GM19025 (cell line): ENCODE measurements at regions not wholly inside any gene's neighbourhood (a gene's known extent, or its start where the extent isn't known, plus 50 kb on each side); places are given as distances from the start of the nearest gene placed in this dataset.

ENCODE experiments used
- ATAC-seq: cut with Tn5 transposase; IDR thresholded peaks from one replicate; pipeline ENCODE4 v1.9.1; 2021; ENCODE audit warnings: mild to moderate bottlenecking, low read depth, moderate library complexity; ENCODE audit not compliant: unreplicated experiment

DNA sequence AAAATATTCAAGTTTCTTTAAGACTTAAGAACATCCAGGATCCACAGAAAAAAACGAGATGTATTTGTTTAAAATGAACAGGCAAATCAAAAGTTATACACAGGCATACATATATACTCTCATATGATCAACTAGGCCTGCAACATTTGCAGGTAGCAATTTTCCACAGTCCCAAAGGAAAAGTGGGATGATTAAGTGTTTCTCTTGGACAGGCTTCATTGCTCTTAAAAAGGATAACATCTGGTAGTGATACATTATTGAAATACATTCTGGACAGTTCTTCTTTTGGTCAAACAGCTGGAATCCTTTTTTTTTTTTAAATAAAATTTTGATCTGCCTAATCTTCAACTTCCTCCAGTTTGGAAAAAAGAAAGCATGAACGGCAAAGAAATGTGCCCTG is 114.8 kb upstream of the TDRD3 start:
- no peak for ATAC-seq

DNA sequence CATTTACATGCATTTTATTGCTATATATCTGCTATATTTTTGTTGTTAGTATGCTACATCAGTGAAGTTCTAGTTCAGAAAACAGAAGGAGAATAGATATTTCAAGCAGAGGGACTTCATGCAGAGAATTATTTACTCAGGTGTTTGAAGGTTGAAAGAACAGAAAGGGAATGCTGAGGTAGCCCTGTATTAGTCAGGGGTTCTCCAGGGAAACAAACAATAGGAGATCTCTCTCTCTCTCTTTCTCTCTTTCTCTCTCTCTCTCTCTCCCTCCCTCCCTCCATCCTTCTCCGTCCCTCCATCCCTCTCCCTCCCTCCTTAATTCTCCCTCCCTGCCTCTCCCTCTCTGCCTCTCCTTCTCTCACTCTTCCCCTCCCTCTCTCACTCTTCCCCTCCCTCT is 114.3 kb upstream of the TDRD3 start:
- no peak for ATAC-seq

DNA sequence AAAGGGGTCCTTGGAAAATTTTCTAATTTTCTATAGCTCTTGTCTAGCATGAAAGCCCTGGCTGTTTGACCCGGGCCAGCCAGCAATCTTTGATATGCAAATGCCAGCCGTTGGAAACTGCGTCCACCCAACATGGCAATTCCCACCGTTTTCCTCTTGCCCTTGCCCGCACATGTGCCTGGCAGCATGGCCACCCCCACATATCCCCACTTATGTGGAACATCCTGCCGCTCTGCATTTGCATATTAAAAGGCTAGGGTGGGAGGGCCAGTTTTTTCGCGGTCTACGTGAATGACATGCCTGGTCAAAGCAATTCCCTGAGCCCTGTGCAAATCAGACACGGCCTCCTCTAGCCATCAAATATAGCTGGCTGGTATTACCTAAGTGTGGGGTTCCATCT is 110.3 kb upstream of the TDRD3 start:
- ATAC-seq = no peak

DNA sequence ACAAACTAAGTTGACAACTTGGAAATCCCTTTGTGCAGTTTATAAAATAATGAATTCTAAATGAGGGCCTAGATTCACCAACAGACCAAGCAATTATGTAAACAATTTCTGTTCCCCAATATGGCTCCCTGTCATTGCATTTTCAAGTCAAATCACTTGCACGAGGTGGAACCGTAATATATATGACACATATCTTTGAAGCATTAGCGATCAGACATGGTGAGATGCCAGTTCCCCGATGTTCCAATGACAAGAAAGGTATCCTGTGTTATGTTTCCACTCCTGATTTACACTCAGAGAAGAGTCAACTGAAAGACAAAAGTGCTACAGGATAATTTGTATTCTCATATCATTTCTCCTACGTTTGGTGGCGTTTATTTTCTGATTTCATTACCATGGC is 108.5 kb upstream of the TDRD3 start:
- ATAC-seq = no peak

DNA sequence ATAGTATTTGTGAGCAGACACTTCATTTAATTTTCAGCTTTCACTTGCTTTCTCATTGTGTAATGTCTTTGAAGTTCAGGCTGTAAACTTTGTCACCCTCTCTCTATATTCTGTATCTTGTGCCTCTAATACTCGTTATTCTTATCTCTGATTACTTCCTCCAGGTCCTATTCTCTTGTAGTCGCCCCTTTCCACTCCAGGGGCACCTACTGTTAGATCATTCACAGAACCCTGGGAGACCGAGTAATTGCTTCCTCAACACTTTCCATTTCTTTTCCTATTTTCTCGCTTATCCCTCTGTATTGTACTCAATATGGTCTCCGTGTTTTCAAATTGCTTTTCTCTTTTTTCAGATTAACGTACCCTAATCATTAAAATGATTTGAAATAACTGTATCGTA is 93.9 kb upstream of the TDRD3 start:
- ATAC-seq = no peak

DNA sequence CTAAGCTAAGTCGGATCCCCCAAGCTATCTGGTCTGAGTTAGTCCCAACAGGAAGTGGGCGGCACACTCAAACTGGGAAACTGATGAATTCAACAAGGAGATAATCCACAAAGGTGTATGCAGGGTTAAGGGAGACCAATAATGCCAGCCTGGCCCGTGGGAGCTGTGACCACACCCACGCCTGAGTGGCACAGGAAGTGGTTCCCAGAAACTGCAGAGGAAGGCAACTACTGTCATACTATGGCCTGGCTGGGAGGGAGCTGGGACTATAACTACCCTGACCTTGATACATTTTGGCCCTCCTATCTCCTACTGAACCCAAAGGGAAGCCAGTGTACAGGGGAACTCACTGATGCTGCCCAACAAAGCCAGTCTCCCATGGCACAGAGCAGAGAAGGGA is 85.5 kb upstream of the TDRD3 start:
- no peak for ATAC-seq

DNA sequence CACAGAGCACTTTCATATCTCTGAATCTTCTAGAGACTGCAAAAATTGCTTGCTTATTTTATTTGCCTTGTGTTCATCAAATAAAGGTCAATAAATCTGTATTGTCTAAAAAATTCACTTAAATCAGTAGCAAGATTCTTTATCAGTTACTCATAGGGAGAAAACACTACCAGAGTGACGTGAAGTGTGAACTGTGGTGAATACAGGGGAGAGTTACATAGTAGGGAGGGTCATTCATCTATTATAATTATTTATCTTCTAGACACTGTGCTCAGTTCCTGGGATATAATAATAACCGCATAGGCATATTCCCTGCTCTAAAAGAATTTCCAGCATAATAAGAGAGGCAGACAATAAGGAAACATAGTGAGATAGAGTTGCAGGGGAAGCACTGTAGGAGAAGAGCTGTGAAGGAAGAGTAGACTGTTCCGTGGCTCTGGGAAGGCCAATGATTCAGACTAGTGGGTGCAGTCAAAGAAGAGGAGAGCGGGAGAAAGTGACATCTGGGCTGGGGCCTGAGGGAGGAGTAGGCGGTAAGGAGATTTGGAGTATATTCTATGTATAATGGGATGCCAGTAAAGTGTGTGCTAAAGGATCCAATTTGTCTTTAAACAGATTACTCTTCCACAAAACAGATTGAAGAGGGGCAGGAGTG is 84.0 kb upstream of the TDRD3 start:
- ATAC-seq = no peak

DNA sequence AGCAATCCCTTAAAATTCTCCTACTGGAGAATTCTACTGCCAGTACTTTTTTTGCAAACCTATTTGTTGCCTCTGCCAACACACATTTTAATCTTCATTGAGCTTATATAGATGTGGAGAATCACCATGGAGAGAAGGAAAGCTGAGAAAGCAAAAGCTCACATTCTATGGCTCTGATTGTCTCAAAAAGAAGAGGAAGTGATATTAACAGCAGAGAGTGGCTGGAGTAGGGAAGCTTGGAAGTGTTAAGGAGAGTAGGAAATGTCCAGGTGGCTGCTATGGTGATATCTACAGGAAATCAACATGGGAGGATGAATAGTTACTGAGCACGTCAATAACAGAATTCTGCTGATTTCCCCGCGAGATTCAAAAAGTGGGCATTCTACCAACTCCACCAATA is 78.8 kb upstream of the TDRD3 start:
- no peak for ATAC-seq

DNA sequence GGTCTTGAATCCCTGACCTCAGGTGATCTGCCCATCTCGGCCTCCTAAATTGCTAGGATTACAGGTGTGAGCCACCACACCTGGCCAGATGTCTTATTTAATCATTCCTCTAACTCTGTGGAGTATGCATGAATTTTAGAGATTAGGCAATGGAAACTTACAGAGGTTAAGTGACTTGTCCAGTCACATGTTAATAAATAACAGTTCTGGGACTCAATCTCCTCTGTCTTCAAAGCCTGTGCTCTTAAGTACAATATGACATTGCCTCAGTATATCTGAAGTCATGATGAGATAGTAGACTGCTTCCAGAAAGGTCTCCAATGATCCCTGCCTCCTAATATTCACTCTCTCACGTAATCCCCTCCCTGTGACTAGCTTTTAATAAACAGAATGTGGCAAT is 72.9 kb upstream of the TDRD3 start:
- no peak for ATAC-seq

DNA sequence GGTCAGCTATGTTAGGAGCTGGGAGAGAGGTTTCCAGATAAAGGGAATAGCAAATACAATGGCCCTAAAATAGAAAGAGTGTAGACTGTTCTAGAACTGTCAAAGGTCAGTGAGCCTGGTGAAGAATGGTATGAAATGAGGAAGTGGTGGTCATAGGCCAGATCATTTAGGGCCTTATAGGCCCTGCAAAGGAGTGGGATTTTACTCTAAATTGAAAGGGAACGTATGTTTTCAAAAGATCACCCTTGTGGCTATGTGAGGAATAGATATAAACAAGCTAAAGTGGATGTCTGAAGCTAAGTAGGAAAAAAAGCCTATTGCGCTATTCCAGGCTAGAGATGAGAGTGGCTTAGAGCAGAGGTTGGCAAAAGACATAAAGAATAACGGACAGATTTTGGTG is 70.7 kb upstream of the TDRD3 start:
- ATAC-seq = no peak

DNA sequence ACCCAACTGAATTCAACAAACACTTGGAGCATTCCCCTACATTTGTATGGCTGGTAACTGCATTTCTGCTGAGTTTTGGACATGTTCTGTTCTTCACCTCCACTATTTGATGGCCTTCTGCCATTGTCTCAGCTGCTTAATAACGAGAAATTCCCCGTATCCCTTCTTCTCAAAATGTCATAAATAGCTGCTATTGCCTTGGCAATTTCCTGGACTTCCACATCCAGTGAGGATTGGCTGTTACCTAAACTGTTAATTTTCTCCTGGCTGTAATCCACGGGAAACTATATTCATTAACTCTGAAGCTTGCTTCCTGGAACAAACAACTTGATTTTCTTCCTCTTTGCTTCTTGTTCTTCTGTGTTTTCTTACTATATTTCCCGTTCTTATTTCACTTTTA is 69.5 kb upstream of the TDRD3 start:
- ATAC-seq = no peak

DNA sequence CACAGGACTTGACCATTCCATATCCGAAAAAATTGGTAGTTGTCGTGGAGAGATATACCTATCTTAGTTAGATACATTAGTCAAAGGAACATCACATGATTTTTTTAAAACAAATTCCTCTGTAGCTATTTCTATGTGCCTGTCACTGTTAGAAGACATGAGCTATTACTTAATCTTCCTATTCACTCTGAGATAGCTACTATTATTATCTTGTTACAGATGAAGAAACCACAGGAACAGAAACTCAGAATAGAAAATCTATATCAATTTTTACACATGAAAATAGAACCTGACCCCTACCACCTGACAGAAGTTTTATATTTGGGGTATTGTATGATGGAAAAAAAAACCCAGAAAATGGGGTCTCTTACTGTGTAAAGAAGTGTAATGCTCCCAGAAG is 68.9 kb upstream of the TDRD3 start:
- ATAC-seq = no peak

DNA sequence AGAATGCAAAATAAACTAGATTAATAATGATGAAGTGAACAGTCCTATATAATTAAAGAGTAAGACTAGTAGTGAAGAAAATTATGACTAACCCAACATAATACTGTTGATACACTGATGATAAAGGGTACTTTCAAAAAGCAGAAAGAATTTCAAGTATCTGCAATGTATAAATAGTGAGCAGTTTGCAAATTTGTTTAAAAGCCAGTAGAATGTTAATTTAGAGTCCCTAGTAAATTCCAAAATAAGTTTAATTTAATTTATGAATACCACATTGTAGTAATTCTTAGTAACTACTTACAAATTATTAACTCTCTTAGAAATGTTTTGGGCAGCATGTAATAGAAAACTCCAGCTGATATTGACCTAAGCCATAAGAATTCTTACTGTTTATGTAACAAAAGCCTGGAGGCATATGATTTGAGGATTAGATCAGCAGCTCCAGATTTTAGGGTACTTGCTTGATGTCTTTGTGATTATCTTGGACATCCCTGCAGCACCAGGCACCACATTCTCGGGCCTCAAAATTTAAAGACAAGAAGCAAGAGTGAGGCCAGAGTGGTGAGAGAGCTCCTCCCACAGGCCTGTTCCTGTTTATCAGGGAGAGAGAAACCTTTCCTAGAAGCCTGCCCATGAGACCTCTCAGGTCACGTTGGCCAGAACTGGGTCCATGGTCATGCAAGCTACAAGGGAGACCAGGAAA is 67.6 kb upstream of the TDRD3 start:
- ATAC-seq = no peak

DNA sequence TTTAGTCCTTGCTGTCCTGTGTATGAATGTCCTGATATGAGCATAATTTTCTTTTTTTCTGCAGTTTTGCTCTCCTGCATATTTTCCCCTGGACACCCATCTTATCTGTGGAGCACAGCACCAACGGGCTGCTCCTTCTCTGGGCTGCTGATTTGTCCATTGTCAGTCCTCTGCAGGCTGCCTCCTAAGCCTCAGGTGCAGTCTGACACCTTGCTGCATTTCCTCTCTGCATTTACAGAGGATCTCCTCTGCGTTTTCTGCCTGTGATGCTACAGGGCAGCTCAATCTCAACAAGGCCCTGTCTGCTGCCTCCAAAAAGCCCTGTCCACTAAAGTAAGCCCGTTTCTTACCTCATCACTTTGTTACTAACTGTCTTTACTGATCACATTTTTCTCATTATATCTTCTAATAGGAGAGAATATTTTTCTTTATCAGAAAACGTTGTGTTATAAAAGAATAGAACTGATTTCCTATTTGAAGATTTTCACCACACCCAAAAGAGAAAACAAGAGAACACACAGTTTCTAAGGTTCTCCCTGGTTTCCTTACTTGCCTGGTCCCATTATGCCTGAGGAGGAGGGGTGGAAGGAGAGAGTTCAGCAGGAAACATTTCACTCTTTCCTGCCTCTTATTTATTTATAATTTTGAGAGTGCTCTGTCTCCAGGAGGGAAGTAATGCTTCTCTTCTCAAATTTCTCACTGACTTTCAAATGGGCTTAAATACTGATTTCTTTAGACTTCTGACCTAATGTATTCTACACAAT is 65.6 kb upstream of the TDRD3 start:
- ATAC-seq = no peak

DNA sequence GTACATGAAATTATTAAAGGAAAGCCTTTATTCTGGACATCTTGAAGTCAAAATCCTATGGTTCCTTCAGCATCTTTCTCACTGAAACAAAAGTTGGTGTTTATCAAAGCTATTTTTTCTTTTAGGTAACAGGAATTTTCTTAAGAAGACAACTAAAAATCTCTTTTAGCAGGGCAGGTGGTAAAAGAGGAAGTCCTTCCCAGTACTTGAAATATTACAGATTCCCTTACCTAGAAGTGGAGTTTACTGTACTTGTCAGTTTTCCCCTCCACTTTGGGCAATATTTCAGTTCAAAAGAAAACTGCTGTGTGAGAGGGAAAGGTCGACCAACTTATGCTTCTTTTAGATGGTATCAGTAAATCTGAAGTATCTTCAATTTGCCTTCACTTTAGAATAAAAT is 64.3 kb upstream of the TDRD3 start:
- no peak for ATAC-seq

DNA sequence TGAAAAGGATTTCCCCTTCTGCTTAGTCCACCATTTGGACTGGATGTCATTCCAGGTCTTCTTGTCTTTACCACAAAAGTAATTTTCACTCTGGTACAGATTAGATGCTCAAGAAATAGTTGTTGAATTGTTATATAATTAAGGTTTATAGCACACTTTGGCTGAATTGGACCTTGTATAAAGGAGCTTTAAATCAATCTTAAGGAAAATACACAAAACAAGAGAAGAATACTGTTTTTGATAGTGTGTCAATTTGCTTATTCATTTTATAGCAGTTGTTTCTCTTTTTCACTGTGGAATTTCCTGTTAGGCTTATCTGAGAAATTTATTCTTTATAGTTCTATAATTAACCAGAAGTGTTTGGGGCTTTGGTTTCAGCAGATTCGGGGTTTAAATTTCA is 62.7 kb upstream of the TDRD3 start:
- no peak for ATAC-seq

DNA sequence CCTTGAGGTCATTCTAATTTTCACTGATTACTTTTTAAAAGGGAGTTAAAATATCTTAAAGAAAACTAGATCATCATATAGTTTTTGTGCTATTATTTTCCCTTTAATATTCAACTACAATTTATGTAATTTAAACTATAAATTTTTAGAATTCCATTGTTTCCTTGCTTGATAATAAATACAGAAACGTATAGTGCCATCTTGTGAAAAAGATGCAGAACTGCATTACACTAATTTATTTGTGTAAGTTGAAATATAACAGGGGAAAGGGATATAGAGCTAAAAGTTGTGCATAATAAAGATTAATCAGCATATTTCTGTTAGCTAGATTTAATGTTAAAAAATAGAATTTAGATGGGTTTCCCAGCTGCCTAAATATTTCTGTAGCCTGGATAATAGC is 61.5 kb upstream of the TDRD3 start:
- ATAC-seq = no peak

DNA sequence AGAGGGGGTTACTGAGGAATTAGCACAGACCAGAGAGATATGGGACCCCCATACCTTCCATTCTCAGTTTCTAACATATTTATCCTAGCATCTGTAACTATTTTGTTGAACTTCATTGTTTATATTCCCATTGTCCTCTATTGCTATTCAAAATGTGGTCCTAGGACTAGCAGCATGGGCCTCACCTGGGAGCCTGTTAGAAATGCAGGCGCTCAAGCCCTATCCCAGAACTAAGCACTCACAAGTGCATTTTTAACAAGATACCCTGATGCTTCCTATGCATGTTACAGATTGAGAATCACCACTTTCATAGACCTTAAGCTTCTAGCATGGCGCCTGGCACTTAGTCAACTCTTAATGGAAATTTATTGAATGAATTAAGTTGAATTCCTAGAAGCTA is 58.3 kb upstream of the TDRD3 start:
- ATAC-seq = no peak

DNA sequence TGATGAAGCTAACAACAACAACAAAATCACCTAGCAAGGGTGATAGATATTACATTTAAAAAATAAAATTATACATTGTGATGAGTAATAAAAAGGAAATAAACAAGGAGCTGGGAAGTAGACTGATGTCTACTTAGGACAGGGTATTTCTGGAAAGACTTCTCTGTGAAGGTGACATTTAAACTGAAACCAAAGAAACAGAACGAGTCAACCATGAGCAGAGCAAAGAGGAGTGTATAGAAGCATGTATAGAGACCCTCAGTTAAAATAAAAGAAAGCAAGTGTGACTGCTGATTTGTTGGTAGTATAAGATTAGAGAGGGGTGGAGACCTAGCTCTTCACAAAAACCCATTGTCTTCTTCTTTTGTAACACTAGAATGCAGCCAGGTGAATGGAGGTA is 53.0 kb upstream of the TDRD3 start:
- ATAC-seq = no peak

DNA sequence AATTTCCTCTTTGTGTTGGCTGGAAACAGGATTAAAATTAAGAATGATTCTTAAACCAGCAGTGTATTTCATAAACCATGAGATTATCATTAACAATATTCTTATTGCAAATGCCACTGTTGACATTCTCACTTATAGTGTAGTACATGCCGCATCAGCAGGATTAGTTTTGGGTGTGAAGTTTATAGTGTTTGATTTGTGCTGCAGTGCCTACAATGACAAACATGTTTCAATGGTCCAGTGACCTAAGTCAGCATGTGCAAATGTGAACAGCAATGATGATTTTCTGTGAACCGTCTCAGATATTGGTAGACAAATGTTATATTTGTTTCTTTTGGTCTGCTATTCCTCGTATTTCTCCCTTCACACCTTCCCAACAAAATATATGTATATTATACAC is 49.8 kb upstream of the TDRD3 start:
- no peak for ATAC-seq
